ENCODE measurements at regions not wholly inside any gene's neighbourhood (a gene's known extent, or its start where the extent isn't known, plus 50 kb on each side); places are given as distances from the start of the nearest gene placed in this dataset.

DNA sequence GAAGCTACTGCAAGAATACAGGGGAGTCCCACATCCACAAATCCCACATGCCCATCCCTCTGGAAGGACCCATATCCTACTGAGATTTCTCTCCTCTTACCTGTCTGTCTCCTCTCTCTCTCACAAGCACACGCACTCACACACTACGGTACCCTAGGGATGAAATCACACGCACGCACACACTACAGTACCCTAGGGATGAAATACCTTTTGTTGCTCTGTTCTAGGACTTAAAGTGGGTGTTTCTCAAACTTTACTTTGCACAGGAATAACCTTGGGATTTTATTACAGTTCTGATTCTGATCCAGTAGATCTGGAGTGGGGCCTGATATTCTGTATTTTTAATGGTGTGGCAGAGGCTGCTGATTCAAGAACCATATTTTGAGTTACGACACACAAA is 622.2 kb upstream of the ZNF385D start:
- TF ChIP-seq, protein P1, sequence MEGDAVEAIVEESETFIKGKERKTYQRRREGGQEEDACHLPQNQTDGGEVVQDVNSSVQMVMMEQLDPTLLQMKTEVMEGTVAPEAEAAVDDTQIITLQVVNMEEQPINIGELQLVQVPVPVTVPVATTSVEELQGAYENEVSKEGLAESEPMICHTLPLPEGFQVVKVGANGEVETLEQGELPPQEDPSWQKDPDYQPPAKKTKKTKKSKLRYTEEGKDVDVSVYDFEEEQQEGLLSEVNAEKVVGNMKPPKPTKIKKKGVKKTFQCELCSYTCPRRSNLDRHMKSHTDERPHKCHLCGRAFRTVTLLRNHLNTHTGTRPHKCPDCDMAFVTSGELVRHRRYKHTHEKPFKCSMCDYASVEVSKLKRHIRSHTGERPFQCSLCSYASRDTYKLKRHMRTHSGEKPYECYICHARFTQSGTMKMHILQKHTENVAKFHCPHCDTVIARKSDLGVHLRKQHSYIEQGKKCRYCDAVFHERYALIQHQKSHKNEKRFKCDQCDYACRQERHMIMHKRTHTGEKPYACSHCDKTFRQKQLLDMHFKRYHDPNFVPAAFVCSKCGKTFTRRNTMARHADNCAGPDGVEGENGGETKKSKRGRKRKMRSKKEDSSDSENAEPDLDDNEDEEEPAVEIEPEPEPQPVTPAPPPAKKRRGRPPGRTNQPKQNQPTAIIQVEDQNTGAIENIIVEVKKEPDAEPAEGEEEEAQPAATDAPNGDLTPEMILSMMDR (IDR thresholded peaks at IDR 0.05), result no peak
- no peak for TF ChIP-seq ETV6 (CRISPR knock-in tag; IDR thresholded peaks at IDR 0.05)
- TF ChIP-seq, protein P2, sequence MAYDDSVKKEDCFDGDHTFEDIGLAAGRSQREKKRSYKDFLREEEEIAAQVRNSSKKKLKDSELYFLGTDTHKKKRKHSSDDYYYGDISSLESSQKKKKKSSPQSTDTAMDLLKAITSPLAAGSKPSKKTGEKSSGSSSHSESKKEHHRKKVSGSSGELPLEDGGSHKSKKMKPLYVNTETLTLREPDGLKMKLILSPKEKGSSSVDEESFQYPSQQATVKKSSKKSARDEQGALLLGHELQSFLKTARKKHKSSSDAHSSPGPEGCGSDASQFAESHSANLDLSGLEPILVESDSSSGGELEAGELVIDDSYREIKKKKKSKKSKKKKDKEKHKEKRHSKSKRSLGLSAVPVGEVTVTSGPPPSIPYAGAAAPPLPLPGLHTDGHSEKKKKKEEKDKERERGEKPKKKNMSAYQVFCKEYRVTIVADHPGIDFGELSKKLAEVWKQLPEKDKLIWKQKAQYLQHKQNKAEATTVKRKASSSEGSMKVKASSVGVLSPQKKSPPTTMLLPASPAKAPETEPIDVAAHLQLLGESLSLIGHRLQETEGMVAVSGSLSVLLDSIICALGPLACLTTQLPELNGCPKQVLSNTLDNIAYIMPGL (CRISPR knock-in tag; IDR thresholded peaks at IDR 0.05), result no peak

Data from WTC11 (cell line).